Lower leg skin (tissue), 3 donors: ENCODE measurements at regions not wholly inside any gene's neighbourhood (a gene's known extent, or its start where the extent isn't known, plus 50 kb on each side); places are given as distances from the start of the nearest gene placed in this dataset.

Experiments used
- POLR2A ChIP-seq, 2 donors: fragments of 450-650 bp; IDR thresholded peaks; one replicate each; pipeline ENCODE4 v1.6.1; 2016 to 2017; ENCODE audit warnings: antibody characterized with exemption in 2 of 2, mild to moderate bottlenecking in 1 of 2, moderate library complexity in 1 of 2
- TF ChIP-seq, protein P1 (sequence below), 3 donors: fragments of 450-650 bp; IDR thresholded peaks; one replicate each; pipeline ENCODE4 v1.5.1; 2016; ENCODE audit warnings: antibody characterized with exemption in 3 of 3, mild to moderate bottlenecking in 3 of 3, moderate library complexity in 2 of 3

GRCh38 chr14:61904946-61905345, 142.7 kb downstream of the SNAPC1 start:
- TF ChIP-seq, protein P1, sequence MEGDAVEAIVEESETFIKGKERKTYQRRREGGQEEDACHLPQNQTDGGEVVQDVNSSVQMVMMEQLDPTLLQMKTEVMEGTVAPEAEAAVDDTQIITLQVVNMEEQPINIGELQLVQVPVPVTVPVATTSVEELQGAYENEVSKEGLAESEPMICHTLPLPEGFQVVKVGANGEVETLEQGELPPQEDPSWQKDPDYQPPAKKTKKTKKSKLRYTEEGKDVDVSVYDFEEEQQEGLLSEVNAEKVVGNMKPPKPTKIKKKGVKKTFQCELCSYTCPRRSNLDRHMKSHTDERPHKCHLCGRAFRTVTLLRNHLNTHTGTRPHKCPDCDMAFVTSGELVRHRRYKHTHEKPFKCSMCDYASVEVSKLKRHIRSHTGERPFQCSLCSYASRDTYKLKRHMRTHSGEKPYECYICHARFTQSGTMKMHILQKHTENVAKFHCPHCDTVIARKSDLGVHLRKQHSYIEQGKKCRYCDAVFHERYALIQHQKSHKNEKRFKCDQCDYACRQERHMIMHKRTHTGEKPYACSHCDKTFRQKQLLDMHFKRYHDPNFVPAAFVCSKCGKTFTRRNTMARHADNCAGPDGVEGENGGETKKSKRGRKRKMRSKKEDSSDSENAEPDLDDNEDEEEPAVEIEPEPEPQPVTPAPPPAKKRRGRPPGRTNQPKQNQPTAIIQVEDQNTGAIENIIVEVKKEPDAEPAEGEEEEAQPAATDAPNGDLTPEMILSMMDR (IDR thresholded peaks at IDR 0.05): no peak
- no peak for TF ChIP-seq POLR2A (IDR thresholded peaks at IDR 0.05)
